ENCODE measurements at regions not wholly inside any gene's neighbourhood (a gene's known extent, or its start where the extent isn't known, plus 50 kb on each side); places are given as distances from the start of the nearest gene placed in this dataset.

DNA sequence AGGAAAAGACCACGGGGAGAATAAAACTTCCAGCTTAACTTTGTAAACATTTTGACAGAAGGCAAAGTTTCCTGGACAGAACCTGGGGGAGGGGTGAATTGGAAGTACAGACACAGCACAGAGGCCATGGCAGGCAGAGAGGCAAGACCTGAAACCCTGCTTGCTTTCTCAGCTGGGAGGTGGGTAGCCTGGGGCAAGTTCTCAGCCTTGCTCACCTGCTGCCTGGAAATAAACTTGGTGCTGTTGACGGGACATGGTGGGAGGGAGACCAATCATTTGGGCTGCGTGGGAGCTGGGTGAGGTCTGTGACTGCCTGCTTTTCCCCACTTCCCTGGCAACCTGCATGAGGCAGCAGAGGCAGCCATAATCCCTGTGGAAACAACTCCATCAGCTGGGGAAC lies 221.3 kb downstream of the MOXD1 start:
- Histone ChIP-seq H3K27me3 (ENCODE audit: insufficient read depth, low read length) (no peaks in the 10 kb centered on the region), H3K9me3 (ENCODE audit: control insufficient read depth, low read depth, low read length) (no peaks in the 10 kb centered on the region), H3K18ac (ENCODE audit: insufficient read length, low read depth, low read length) (no peak overlapping the region), H3K23ac (ENCODE audit: insufficient read length, low read depth, low read length) (no peak overlapping the region), H3K4me2 (ENCODE audit: insufficient read depth, insufficient read length, low read length) (no peak overlapping the region), H2BK5ac (ENCODE audit: insufficient read length, low read length) (no peak overlapping the region), H2BK15ac (ENCODE audit: low read depth, low read length) (no peak overlapping the region), H3K23me2 (ENCODE audit: insufficient read length, low read depth, low read length, poor library complexity, severe bottlenecking) (no peaks in the 10 kb centered on the region), H3K79me1 (ENCODE audit: insufficient read depth, low read depth, low read length, poor library complexity, severe bottlenecking) (no peaks in the 10 kb centered on the region), H4K91ac (ENCODE audit: insufficient read length, low read depth, low read length) (no peak overlapping the region), H2AFZ (ENCODE audit: low read length) (no peak overlapping the region), H3K4ac (ENCODE audit: low read depth, low read length) (no peak overlapping the region), H3K27ac (ENCODE audit: insufficient read length, low read depth, low read length) (no peak overlapping the region), H3T11ph (ENCODE audit: low read length) (no peak overlapping the region), H3K14ac (ENCODE audit: insufficient read depth, low read length) (no peak overlapping the region), H4K8ac (replicated peaks; ENCODE audit: insufficient read length, low read depth, low read length) (no peak overlapping the region), H4K20me1 (ENCODE audit: control insufficient read depth, insufficient read depth, insufficient read length) (no peaks in the 10 kb centered on the region), H2AK5ac (ENCODE audit: insufficient read length, low read length) (no peak overlapping the region), H3K4me1 (ENCODE audit: insufficient read depth, low read length) (no peaks in the 10 kb centered on the region), H3K56ac (ENCODE audit: insufficient read length, low read depth, low read length) (no peak overlapping the region), H4K5ac (ENCODE audit: insufficient read length, low read depth, low read length) (no peak overlapping the region), H2BK12ac (ENCODE audit: insufficient read length, low read depth, low read length) (no peak overlapping the region), H3K9ac (ENCODE audit: extremely low read depth, insufficient read length, low read length) (no peak overlapping the region), H2BK20ac (ENCODE audit: low read depth, low read length, poor library complexity, severe bottlenecking) (no peak overlapping the region), H3K79me2 (ENCODE audit: insufficient read depth, low read length) (no peaks in the 10 kb centered on the region), H2BK120ac (ENCODE audit: low read depth, low read length, poor library complexity, severe bottlenecking) (no peak overlapping the region)
- no peak overlapping the region for H3K4me3 Mint-ChIP-seq
- WGBS (ENCODE audit: extremely low coverage, insufficient read length, low lambda C conversion rate): no CpG with 5 or more reads among the region's 3 CpGs
- H3K4me1 Mint-ChIP-seq: no peaks in the 10 kb centered on the region
- TF ChIP-seq, protein P1, sequence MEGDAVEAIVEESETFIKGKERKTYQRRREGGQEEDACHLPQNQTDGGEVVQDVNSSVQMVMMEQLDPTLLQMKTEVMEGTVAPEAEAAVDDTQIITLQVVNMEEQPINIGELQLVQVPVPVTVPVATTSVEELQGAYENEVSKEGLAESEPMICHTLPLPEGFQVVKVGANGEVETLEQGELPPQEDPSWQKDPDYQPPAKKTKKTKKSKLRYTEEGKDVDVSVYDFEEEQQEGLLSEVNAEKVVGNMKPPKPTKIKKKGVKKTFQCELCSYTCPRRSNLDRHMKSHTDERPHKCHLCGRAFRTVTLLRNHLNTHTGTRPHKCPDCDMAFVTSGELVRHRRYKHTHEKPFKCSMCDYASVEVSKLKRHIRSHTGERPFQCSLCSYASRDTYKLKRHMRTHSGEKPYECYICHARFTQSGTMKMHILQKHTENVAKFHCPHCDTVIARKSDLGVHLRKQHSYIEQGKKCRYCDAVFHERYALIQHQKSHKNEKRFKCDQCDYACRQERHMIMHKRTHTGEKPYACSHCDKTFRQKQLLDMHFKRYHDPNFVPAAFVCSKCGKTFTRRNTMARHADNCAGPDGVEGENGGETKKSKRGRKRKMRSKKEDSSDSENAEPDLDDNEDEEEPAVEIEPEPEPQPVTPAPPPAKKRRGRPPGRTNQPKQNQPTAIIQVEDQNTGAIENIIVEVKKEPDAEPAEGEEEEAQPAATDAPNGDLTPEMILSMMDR (conservative IDR thresholded peaks at IDR 0.05): no peak
- H3K27ac Mint-ChIP-seq: no peak overlapping the region
- peaks cover 14 to 42% (median 30%) of the 10 kb centered on the region in 3 experiments for H3K36me3 Mint-ChIP-seq (ENCODE audit: insufficient read depth in 1 of 3, low read depth in 3 of 3)
- no peak for DNase-seq
- H3K9me3 Mint-ChIP-seq: peaks cover 49 to 54% of the 10 kb centered on the region in 2 experiments
- H3K27me3 Mint-ChIP-seq (ENCODE audit: low read depth): peaks cover 9% of the 10 kb centered on the region
